Urinary bladder (tissue), 3 donors: ENCODE measurements at regions not wholly inside any gene's neighbourhood (a gene's known extent, or its start where the extent isn't known, plus 50 kb on each side); places are given as distances from the start of the nearest gene placed in this dataset.

Source experiments
- DNase-seq: peaks from one replicate; pipeline ENCODE4 v3.0.0-alpha.2; 2015; ENCODE audit errors: extremely low spot score
- H3K27ac ChIP-seq: one replicate; pipeline ENCODE4 v1.5.1; 2013; ENCODE audit warnings: low read depth, mild to moderate bottlenecking, moderate library complexity
- H3K36me3 ChIP-seq: one replicate; pipeline ENCODE4 v1.6.1; 2013; ENCODE audit warnings: mild to moderate bottlenecking, moderate library complexity; ENCODE audit not compliant: insufficient read depth
- H3K4me1 ChIP-seq: one replicate; pipeline ENCODE4 v1.6.1; 2013; ENCODE audit warnings: mild to moderate bottlenecking, moderate library complexity; ENCODE audit not compliant: insufficient read depth
- H3K4me3 ChIP-seq: one replicate; pipeline ENCODE4 v1.5.1; 2013; ENCODE audit warnings: low read depth, low read length
- WGBS: extraction: QIAGEN DNeasy Blood & Tissue Kit; methylation state at CpG from one replicate; pipeline ENCODE4 v1.1.7; 2013; 5-methylcytosine and 5-hydroxymethylcytosine counted together
- donor health status: healthy with polysubstance abuse.
- donor health status: healthy.

- DNase-seq = no peak
- 24% methylated on average over 6 of the region's 6 CpGs for WGBS
These were observed 136.7 kb upstream of the SYT4 start for GRCh38 chr18:43414006-43414405.

GRCh38 chr18:43420091-43420490 lies 142.8 kb upstream of the SYT4 start:
- Histone ChIP-seq H3K27ac (no peak overlapping the region), H3K4me1 (no peaks in the 10 kb centered on the region), H3K4me3 (no peak overlapping the region), H3K36me3 (no peaks in the 10 kb centered on the region)
- DNase-seq = no peak

More at GRCh38 chr18:43414006-43414405, 136.7 kb upstream of the SYT4 start:
- Histone ChIP-seq H3K27ac (no peak overlapping the region), H3K36me3 (no peaks in the 10 kb centered on the region), H3K4me1 (no peaks in the 10 kb centered on the region), H3K4me3 (no peak overlapping the region)

GRCh38 chr18:43420950-43421349 lies 143.7 kb upstream of the SYT4 start:
- H3K4me3 ChIP-seq = no peak overlapping the region
- H3K36me3 ChIP-seq = no peaks in the 10 kb centered on the region
- H3K4me1 ChIP-seq = no peaks in the 10 kb centered on the region
- 41% methylated on average over 2 of the region's 2 CpGs for WGBS
- no peak for DNase-seq
- no peak overlapping the region for H3K27ac ChIP-seq

- 15% methylated on average over 4 of the region's 4 CpGs for WGBS
- no peak for DNase-seq
- H3K4me1 ChIP-seq = no peaks in the 10 kb centered on the region
- no peak overlapping the region for H3K4me3 ChIP-seq
- H3K36me3 ChIP-seq = no peaks in the 10 kb centered on the region
- no peak overlapping the region for H3K27ac ChIP-seq
These were observed 145.2 kb upstream of the SYT4 start for GRCh38 chr18:43422518-43422917.

GRCh38 chr18:43435851-43436250 lies 158.6 kb upstream of the SYT4 start:
- no peak for DNase-seq
- no peak overlapping the region for H3K4me3 ChIP-seq
- no peaks in the 10 kb centered on the region for H3K4me1 ChIP-seq
- no peak overlapping the region for H3K27ac ChIP-seq
- no peaks in the 10 kb centered on the region for H3K36me3 ChIP-seq
- 52% methylated on average over 3 of the region's 3 CpGs for WGBS

GRCh38 chr18:43442131-43442530 lies 164.8 kb upstream of the SYT4 start:
- Histone ChIP-seq H3K4me1 (no peaks in the 10 kb centered on the region), H3K4me3 (no peak overlapping the region), H3K27ac (no peak overlapping the region), H3K36me3 (no peaks in the 10 kb centered on the region)
- WGBS = 75% methylated on average over 4 of the region's 4 CpGs
- no peak for DNase-seq

GRCh38 chr18:43442571-43442970 lies 165.3 kb upstream of the SYT4 start:
- H3K27ac ChIP-seq = no peak overlapping the region
- no peaks in the 10 kb centered on the region for H3K36me3 ChIP-seq
- DNase-seq = no peak
- H3K4me3 ChIP-seq = no peak overlapping the region
- no peaks in the 10 kb centered on the region for H3K4me1 ChIP-seq
- 46% methylated on average over 1 of the region's 1 CpG for WGBS

GRCh38 chr18:43465483-43465882 lies 188.2 kb upstream of the SYT4 start:
- DNase-seq = no peak
- no peak overlapping the region for H3K27ac ChIP-seq
- H3K4me1 ChIP-seq = no peaks in the 10 kb centered on the region
- no peaks in the 10 kb centered on the region for H3K36me3 ChIP-seq
- no peak overlapping the region for H3K4me3 ChIP-seq

GRCh38 chr18:43471873-43472272 lies 194.6 kb upstream of the SYT4 start:
- no peak for DNase-seq
- no peak overlapping the region for H3K4me3 ChIP-seq
- no peaks in the 10 kb centered on the region for H3K36me3 ChIP-seq
- 65% methylated on average over 5 of the region's 5 CpGs for WGBS
- no peaks in the 10 kb centered on the region for H3K4me1 ChIP-seq
- no peak overlapping the region for H3K27ac ChIP-seq

GRCh38 chr18:43481069-43481468 lies 203.8 kb upstream of the SYT4 start:
- Histone ChIP-seq H3K4me3 (no peak overlapping the region), H3K27ac (no peak overlapping the region), H3K4me1 (no peaks in the 10 kb centered on the region), H3K36me3 (no peaks in the 10 kb centered on the region)
- WGBS = 79% methylated on average over 3 of the region's 3 CpGs
- no peak for DNase-seq

- DNase-seq = no peak
- no peaks in the 10 kb centered on the region for H3K36me3 ChIP-seq
- 87% methylated on average over 14 of the region's 14 CpGs for WGBS
- no peak overlapping the region for H3K27ac ChIP-seq
- H3K4me3 ChIP-seq = no peak overlapping the region
- H3K4me1 ChIP-seq = no peaks in the 10 kb centered on the region
These were observed 204.8 kb upstream of the SYT4 start for GRCh38 chr18:43482136-43482535.

GRCh38 chr18:43482600-43482999 lies 205.3 kb upstream of the SYT4 start:
- 86% methylated on average over 14 of the region's 14 CpGs for WGBS
- no peaks in the 10 kb centered on the region for H3K4me1 ChIP-seq
- H3K36me3 ChIP-seq = no peaks in the 10 kb centered on the region
- no peak overlapping the region for H3K4me3 ChIP-seq
- no peak for DNase-seq
- no peak overlapping the region for H3K27ac ChIP-seq

- no peaks in the 10 kb centered on the region for H3K4me1 ChIP-seq
- no peak for DNase-seq
- no peak overlapping the region for H3K27ac ChIP-seq
- 96% methylated on average over 1 of the region's 1 CpG for WGBS
- no peak overlapping the region for H3K4me3 ChIP-seq
- H3K36me3 ChIP-seq = no peaks in the 10 kb centered on the region
These were observed 207.4 kb upstream of the SYT4 start for GRCh38 chr18:43484710-43485109.

GRCh38 chr18:43485545-43485963 lies 208.3 kb upstream of the SYT4 start:
- WGBS = 87% methylated on average over 5 of the region's 5 CpGs
- Histone ChIP-seq H3K4me3 (no peak overlapping the region), H3K27ac (no peak overlapping the region), H3K4me1 (no peaks in the 10 kb centered on the region), H3K36me3 (no peaks in the 10 kb centered on the region)
- DNase-seq = no peak

- no peaks in the 10 kb centered on the region for H3K4me1 ChIP-seq
- no peak overlapping the region for H3K27ac ChIP-seq
- WGBS = 93% methylated on average over 4 of the region's 4 CpGs
- H3K4me3 ChIP-seq = no peak overlapping the region
- DNase-seq = no peak
- no peaks in the 10 kb centered on the region for H3K36me3 ChIP-seq
These were observed 209.2 kb upstream of the SYT4 start for GRCh38 chr18:43486462-43486861.
